HG02840 (cell line): ENCODE measurements at regions not wholly inside any gene's neighbourhood (a gene's known extent, or its start where the extent isn't known, plus 50 kb on each side); places are given as distances from the start of the nearest gene placed in this dataset.
"Not testable (repeated sequence)": the region's sequence is repeated elsewhere in the genome, so short reads cannot be mapped to it uniquely, and the experiment has no call there.

Experiments
- ATAC-seq: cut with Tn5 transposase; IDR thresholded peaks from one replicate; pipeline ENCODE4 v1.9.1; 2021; ENCODE audit warnings: mild to moderate bottlenecking, moderate library complexity, moderate number of reproducible peaks; ENCODE audit not compliant: unreplicated experiment, low FRiP score

GRCh38 chr4:57740625-57741190 is 630.5 kb upstream of the IGFBP7 start:
- no peak for ATAC-seq

- no peak for ATAC-seq
These were observed 626.6 kb upstream of the IGFBP7 start for GRCh38 chr4:57736781-57737180.

- ATAC-seq, result no peak
These were observed 624.0 kb upstream of the IGFBP7 start for GRCh38 chr4:57734104-57734670.

GRCh38 chr4:57729775-57730570 is 619.8 kb upstream of the IGFBP7 start:
- not testable (repeated sequence) for ATAC-seq

GRCh38 chr4:57726154-57726553 is 616.0 kb upstream of the IGFBP7 start:
- no peak for ATAC-seq

GRCh38 chr4:57719456-57719855 is 609.3 kb upstream of the IGFBP7 start:
- no peak for ATAC-seq

- ATAC-seq, result not testable (repeated sequence)
These were observed 604.1 kb upstream of the IGFBP7 start for GRCh38 chr4:57714313-57714712.

- no peak for ATAC-seq
These were observed 599.9 kb upstream of the IGFBP7 start for GRCh38 chr4:57710053-57710452.

GRCh38 chr4:57691370-57691769 is 581.2 kb upstream of the IGFBP7 start:
- no peak for ATAC-seq

- no peak for ATAC-seq
These were observed 579.6 kb upstream of the IGFBP7 start for GRCh38 chr4:57689693-57690205.

- ATAC-seq, result no peak
These were observed 572.1 kb upstream of the IGFBP7 start for GRCh38 chr4:57682275-57682674.

GRCh38 chr4:57679969-57680368 is 569.8 kb upstream of the IGFBP7 start:
- no peak for ATAC-seq

GRCh38 chr4:57676394-57676793 is 566.2 kb upstream of the IGFBP7 start:
- no peak for ATAC-seq

- no peak for ATAC-seq
These were observed 562.8 kb upstream of the IGFBP7 start for GRCh38 chr4:57672846-57673433.

GRCh38 chr4:57668621-57669020 is 558.4 kb upstream of the IGFBP7 start:
- ATAC-seq, result no peak

- ATAC-seq, result no peak
These were observed 555.6 kb upstream of the IGFBP7 start for GRCh38 chr4:57665806-57666205.

- no peak for ATAC-seq
These were observed 551.4 kb upstream of the IGFBP7 start for GRCh38 chr4:57661517-57662090.

GRCh38 chr4:57658673-57659072 is 548.5 kb upstream of the IGFBP7 start:
- ATAC-seq, result no peak

- no peak for ATAC-seq
These were observed 548.0 kb upstream of the IGFBP7 start for GRCh38 chr4:57658188-57658587.

GRCh38 chr4:57655342-57655741 is 545.2 kb upstream of the IGFBP7 start:
- ATAC-seq, result no peak

GRCh38 chr4:57652779-57653178 is 542.6 kb upstream of the IGFBP7 start:
- ATAC-seq, result no peak
